ENCODE measurements at regions not wholly inside any gene's neighbourhood (a gene's known extent, or its start where the extent isn't known, plus 50 kb on each side); places are given as distances from the start of the nearest gene placed in this dataset.

DNA sequence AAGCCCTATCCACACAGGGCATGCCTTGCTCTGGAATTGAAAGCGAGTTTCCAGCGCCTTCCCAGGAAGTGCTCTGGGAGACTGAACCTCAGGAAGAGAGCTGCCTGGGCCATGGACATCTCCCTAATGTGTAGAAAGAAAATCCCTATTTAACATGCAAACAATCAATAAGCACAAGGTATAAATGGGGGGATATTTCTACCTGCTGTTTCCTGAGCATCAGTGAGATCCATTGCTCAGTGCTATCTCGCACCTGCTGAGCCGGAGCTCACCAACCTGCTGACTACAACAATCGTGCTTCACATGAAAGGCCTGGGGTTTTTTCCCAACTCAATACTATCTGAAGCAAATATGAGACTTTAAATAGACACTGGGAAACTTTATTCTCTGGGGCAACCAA, 584.0 kb downstream of the GLRX3 start:
- H3K9me3 ChIP-seq (ENCODE audit: low read depth, low read length), result no peaks in the 10 kb centered on the region
- H3K27me3 ChIP-seq (ENCODE audit: insufficient read depth, low read length), result no peaks in the 10 kb centered on the region
- H3K4me1 ChIP-seq (ENCODE audit: insufficient read depth, low read length), result no peaks in the 10 kb centered on the region
- no peak overlapping the region for H3K4me3 ChIP-seq (ENCODE audit: low read length)

DNA sequence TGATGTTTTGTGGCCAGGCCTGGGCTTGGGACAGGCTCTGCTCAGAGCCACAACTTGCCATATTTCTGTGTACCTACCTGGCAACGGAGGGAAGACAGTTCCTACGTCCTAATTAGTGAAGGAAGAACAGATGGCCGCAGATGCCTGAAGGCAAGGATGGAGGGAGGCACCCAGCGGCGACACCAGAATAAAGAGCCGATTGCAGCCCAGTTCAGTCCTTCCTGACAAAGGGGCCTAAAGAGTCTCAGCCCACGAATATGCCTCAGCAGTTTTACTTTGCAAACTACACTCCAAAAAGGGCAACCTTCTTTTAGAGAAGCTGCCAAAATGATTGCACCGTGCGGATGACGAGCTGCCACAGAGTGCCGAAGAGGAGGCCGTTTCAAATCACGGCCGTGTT, 585.8 kb downstream of the GLRX3 start:
- Histone ChIP-seq H3K27me3 (ENCODE audit: insufficient read depth, low read length) (no peaks in the 10 kb centered on the region), H3K9me3 (ENCODE audit: low read depth, low read length) (no peaks in the 10 kb centered on the region), H3K4me3 (ENCODE audit: low read length) (no peak overlapping the region), H3K4me1 (ENCODE audit: insufficient read depth, low read length) (no peaks in the 10 kb centered on the region)

DNA sequence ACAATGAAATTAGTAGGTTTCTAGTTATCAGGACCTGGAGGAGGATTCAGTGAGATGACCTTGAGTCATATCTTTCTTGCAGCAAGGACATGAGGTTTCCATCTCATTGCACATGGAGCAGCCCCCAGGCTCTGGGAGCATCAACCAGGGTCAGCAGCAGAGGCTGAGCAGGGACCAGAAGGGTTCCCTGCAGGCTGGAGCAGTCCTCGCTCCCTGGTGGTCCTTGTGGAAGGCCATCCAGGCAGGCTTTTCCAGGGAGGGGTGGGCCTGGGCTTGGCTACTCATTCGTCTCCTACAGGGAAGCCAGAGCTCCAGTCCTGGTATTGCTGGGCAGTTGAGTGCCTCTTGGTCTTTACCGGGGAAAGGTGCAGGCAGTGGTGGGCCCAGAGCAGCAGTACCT, 587.5 kb downstream of the GLRX3 start:
- Histone ChIP-seq H3K9me3 (ENCODE audit: low read depth, low read length) (no peaks in the 10 kb centered on the region), H3K27me3 (ENCODE audit: insufficient read depth, low read length) (no peaks in the 10 kb centered on the region), H3K4me3 (ENCODE audit: low read length) (no peak overlapping the region), H3K4me1 (ENCODE audit: insufficient read depth, low read length) (no peaks in the 10 kb centered on the region)

DNA sequence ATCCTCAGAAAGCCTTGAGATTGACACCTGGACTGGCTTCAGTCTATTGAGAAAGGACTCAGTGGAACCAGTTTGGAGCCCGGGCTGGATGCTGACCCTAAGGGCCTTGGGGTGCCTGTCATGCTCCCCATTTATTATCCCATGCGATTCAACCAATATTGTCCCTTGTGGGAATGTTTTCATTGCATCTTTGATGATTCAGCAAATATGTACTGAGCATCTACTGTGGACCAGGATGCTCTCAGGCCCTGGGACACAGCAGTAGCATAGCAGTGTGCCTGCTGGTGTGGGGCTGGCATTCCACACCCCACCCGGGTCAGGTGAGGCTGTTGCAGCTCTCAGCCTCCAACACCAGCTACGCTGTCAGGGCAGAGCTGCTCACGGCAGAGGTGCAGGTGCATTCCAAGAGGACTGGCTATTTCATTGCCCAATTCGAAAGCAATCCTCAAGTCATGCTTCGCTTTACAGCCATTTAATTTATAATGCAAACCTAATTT, 586.0 kb downstream of the TCERG1L start:
- Histone ChIP-seq H3K9me3 (ENCODE audit: low read depth, low read length) (no peaks in the 10 kb centered on the region), H3K4me1 (ENCODE audit: insufficient read depth, low read length) (no peaks in the 10 kb centered on the region), H3K4me3 (ENCODE audit: low read length) (no peak overlapping the region), H3K27me3 (ENCODE audit: insufficient read depth, low read length) (no peaks in the 10 kb centered on the region)

DNA sequence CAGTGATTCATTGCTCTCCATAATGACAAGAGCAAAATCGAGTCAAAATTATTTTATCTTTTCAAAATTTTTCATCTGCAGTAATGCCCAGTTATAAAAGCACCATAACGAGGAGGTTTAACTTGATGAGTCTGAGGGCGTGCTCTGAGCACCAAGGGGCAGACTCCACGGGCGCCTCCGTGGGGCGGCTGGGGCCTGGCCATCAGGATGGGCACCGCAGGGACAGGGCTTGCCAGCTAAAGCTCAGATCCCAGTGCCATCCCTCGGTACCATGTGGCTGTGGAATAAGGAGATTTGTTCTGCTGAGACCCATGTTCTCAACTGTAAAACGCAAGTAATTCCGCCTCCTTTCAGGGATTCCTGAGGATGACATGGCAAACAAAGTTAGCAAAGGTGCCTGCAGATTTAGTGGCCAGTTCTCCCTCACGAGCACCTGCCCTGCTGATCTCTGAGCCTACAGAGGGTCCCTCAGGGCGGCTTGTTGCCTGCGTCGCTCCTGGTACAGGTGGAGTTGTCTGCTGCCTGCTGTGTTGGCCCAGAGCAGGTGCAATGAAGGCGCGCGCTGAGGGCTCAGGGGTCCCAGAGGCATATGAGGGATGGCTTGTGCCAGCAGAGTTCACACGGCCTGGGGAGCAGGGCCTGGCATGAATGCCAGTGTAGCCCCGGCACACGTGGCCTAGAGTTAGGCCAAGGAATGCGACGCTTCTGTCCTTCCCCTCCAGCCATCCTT, 584.4 kb downstream of the TCERG1L start:
- Histone ChIP-seq H3K27me3 (ENCODE audit: insufficient read depth, low read length) (no peaks in the 10 kb centered on the region), H3K4me1 (ENCODE audit: insufficient read depth, low read length) (no peaks in the 10 kb centered on the region), H3K9me3 (ENCODE audit: low read depth, low read length) (no peaks in the 10 kb centered on the region), H3K4me3 (ENCODE audit: low read length) (no peak overlapping the region)

DNA sequence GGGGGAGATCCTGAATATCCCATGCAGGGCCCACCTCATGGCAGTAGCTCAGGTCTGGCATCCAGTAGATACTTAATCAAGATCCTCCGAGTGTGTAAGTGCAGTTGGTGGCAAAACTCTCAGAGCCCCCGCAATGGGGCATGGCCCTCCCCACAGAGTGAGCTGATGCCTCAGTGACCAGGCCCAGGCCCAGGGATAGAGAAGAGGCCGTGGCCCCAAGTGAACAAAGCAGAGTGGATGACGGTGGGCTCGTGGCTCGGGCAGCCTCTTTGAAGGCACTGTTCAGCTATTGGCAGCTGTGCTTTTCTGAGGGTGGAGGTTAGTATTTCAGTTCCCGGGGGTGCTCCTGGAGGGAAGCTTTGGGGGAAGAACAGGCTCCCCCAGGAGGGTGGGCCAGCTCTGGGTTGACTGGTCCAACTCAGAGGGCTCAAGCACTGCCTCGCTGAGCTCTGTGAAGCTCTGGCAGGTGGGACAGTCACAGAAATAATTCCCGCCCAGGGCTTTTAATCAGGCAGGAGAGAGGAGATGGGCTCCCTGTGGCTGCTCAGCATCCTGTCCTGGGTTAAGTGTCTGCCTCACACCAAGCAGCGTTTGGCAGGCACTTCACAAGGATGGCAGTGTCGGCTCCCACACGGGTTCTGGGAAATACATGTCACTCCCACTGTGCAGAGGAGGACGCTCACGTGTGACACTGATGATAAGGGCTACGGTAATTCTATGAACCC, 583.6 kb downstream of the TCERG1L start:
- Histone ChIP-seq H3K27me3 (ENCODE audit: insufficient read depth, low read length) (no peaks in the 10 kb centered on the region), H3K9me3 (ENCODE audit: low read depth, low read length) (no peaks in the 10 kb centered on the region), H3K4me1 (ENCODE audit: insufficient read depth, low read length) (no peaks in the 10 kb centered on the region), H3K4me3 (ENCODE audit: low read length) (no peak overlapping the region)

DNA sequence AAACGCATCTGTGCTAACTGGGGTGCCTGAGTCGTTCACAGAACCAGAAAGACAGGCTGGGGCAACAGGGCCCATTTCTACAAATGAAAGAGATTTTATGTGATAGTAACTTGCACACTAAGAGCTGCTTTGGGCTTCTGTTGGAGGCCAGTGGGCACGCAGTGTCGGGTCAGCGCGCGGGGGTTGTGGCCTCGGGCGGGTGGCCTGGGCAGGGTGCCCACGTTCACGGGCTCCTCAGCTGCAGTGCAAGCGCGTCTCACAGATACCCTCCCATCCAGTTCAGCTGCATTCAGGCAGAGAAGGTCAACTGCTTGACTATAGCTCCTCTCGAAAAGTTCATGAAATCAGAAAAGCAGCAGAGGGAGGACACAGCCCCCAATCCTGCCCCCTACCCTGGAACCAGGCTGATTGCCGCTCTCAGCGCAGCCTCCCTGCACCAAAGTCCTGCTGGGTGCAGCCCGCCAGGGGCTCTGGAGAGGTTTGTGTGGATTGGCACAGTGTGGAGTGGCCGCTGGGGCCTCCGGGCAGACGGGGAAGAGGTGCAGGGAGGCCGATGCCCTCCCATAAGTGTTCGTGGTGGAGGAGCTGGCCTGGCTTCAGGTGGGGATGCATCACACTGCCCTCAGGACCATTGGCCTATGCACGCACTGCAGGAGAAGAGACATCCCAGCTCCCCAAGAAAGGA, 582.8 kb downstream of the TCERG1L start:
- Histone ChIP-seq H3K27me3 (ENCODE audit: insufficient read depth, low read length) (no peaks in the 10 kb centered on the region), H3K4me1 (ENCODE audit: insufficient read depth, low read length) (no peaks in the 10 kb centered on the region), H3K4me3 (ENCODE audit: low read length) (no peak overlapping the region)

DNA sequence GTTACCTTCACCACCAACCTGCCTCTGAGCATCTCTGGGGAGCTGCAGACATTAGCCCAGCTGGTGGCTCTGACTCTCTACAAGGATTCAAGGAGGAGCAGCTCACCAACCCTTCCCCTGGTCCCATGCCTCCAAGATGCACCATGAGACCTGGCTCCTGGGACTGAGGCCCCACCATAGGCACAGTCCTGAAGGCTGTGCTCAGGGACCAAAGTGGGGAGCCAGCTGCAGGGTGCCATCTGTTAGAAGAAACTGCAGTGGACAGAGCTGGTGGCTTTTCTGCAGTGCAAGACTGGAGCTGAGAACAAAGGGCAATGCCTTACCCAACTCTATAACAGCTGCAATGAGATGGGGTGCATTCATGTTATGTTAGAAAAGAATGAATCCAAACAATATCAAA, 581.6 kb downstream of the TCERG1L start:
- Histone ChIP-seq H3K9me3 (ENCODE audit: low read depth, low read length) (no peaks in the 10 kb centered on the region), H3K4me1 (ENCODE audit: insufficient read depth, low read length) (no peaks in the 10 kb centered on the region), H3K27me3 (ENCODE audit: insufficient read depth, low read length) (no peaks in the 10 kb centered on the region), H3K4me3 (ENCODE audit: low read length) (no peak overlapping the region)

More for the DNA sequence above, 582.8 kb downstream of the TCERG1L start:
- no peaks in the 10 kb centered on the region for H3K9me3 ChIP-seq (ENCODE audit: low read depth, low read length)

DNA sequence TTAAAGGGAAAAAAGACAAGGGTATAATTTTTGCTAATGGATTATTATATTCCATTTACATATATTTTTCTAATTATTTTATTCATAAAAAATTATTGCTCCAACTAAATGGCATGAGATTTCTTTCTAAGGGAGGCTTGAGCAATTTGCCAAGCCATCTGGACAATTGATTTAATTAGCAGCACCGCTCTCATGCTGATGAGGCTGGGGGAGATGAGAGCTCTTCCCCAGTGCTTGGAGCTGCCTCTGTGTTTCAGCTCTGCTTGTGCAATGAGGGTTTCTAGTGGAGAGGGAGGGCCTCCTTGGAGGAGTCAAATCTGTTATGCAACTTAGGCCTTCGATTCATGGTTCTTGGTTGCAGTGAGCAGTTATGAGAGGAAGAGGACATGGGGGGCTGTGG, 574.3 kb downstream of the TCERG1L start:
- H3K4me1 ChIP-seq (ENCODE audit: insufficient read depth, low read length), result no peaks in the 10 kb centered on the region
- no peaks in the 10 kb centered on the region for H3K27me3 ChIP-seq (ENCODE audit: insufficient read depth, low read length)
- no peaks in the 10 kb centered on the region for H3K9me3 ChIP-seq (ENCODE audit: low read depth, low read length)
- H3K4me3 ChIP-seq (ENCODE audit: low read length), result no peak overlapping the region

DNA sequence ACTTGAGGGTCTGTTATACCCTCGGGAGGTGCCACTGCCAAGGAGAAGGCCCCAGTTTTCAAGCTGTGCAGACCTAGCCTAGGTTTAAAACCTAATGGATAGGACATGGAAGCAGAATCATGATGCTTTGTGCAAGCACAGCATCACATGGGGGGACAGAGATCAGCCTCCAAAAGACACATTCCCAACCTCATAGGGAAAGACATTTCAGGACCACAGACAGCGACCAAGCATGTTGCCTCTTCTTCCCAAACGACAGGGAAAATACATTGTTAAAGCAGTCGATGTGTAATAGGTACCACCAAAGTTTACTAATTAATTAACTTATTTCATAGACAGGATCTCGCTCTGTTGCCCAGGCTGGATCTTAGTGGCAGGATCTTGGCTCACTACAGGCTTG, 573.9 kb downstream of the TCERG1L start:
- Histone ChIP-seq H3K27me3 (ENCODE audit: insufficient read depth, low read length) (no peaks in the 10 kb centered on the region), H3K4me3 (ENCODE audit: low read length) (no peak overlapping the region), H3K9me3 (ENCODE audit: low read depth, low read length) (no peaks in the 10 kb centered on the region), H3K4me1 (ENCODE audit: insufficient read depth, low read length) (no peaks in the 10 kb centered on the region)

DNA sequence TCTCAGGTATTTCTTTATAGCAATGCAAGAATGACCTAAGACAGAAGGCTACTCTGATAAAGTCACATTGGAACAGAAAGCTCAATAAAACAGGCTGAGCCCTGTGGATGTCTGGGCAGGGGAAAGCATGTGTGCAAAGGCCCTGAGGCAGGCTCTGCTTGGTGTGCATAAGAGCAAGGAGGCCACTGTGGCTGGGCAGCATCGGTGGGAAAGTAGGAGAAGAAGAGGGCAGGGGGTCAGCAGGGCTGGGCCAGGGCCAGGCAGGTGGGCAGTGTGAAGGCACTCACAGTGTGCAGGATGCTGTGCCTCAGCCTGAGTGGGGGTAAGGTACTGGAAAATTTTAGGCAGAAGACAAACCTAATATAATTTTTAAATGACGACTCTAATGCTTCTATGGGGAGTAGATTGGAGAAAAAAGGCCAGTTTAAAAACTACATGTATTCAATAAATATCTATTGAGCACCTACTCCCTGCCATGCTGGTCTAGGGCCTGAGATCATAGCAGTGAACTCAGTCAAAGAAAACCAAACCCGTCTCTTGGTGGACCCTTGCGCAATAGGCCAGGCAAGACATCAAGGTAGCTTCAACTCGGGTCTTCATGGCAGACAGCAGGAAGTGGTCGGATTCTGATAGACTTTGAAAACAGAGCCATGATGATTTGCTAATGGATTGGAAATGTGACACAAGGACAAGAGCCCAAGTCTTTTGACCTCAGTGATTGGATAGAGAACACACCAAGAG, 572.3 kb downstream of the TCERG1L start:
- H3K27me3 ChIP-seq (ENCODE audit: insufficient read depth, low read length), result no peaks in the 10 kb centered on the region
- no peaks in the 10 kb centered on the region for H3K4me1 ChIP-seq (ENCODE audit: insufficient read depth, low read length)
- no peak overlapping the region for H3K4me3 ChIP-seq (ENCODE audit: low read length)
- H3K9me3 ChIP-seq (ENCODE audit: low read depth, low read length), result no peaks in the 10 kb centered on the region

DNA sequence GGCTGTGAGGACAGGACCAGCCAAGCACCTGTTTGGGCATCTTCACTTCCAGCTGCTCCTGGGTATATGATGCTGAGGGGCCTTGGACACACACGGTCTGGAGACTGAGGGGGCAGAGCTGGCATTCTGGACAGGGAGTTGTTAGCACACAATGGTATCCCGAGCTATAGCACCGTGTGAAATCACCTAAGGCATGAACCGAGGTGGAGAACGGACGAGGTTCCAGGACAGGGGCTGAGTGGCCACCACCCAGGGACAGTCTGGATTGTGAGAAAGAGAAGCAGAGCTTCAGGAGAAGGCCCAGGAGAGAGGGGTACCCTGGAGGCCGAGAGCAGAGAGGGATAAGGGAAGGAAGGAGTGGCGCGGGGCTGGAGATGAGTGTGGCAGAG, 571.8 kb downstream of the TCERG1L start:
- no peaks in the 10 kb centered on the region for H3K27me3 ChIP-seq (ENCODE audit: insufficient read depth, low read length)
- no peak overlapping the region for H3K4me3 ChIP-seq (ENCODE audit: low read length)
- no peaks in the 10 kb centered on the region for H3K4me1 ChIP-seq (ENCODE audit: insufficient read depth, low read length)
- H3K9me3 ChIP-seq (ENCODE audit: low read depth, low read length), result no peaks in the 10 kb centered on the region

DNA sequence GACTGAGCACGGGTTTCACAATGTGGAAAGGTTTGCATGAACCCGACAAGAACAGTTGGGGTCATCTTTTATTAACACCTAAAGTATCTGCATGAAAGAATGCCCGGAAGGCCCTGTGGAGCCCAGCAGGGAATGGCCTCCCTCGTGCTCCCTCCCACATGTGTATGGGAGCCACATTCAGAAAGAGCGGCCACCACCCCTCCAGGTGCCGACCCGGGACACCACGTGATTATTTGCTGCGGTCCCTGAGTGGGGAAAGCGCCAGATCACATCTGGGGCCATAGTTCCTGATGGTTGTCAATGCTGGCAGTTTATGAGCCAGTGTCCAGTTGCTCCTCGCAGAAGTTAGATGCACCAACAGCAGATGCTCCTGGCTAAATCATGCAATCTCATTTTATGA, 571.4 kb downstream of the TCERG1L start:
- Histone ChIP-seq H3K27me3 (ENCODE audit: insufficient read depth, low read length) (no peaks in the 10 kb centered on the region), H3K4me3 (ENCODE audit: low read length) (no peak overlapping the region), H3K4me1 (ENCODE audit: insufficient read depth, low read length) (no peaks in the 10 kb centered on the region), H3K9me3 (ENCODE audit: low read depth, low read length) (no peaks in the 10 kb centered on the region)

DNA sequence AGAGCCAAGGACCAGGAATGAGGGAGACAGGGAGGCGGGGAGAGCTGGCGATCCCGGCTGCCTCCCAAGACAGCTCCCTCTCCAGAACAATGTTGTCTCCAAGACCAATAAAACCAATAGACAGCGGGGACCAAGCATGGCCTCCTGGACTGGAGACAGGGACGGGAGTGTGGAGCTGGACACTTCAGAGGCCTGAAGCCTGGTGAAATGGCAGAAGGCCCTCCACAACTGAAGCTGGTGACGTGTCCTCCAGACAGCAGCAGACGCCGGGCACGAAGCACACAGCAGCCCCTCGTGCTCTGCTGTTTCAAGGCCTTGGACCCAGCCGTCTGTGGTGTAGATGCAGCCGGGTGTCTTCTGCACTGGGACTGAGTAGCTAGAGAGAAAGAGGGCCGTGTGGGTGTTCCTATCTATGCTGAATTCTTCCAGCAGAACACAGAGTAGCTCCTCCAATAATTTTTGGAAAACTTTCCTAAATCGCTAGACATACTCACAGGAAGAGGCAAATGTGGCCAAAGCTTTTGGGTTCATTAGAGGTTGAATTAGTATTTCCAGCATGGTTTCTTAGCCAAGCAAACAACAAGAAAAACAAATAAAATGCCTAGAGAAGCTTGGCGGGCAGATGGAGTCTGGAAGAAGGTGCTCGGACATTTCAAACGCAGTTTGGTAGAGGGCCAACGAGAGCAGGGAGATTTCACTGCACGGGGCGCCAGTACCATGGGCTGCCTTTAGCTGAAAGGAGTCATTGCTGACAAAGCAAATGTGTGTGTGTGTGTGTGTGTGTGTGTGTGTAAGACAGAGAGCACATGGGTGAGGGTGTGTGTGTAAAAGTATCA, 570.4 kb downstream of the TCERG1L start:
- Histone ChIP-seq H3K27me3 (ENCODE audit: insufficient read depth, low read length) (no peaks in the 10 kb centered on the region), H3K4me3 (ENCODE audit: low read length) (no peak overlapping the region), H3K4me1 (ENCODE audit: insufficient read depth, low read length) (no peaks in the 10 kb centered on the region), H3K9me3 (ENCODE audit: low read depth, low read length) (no peaks in the 10 kb centered on the region)

Data from mononuclear cell (primary cell).